ENCODE measurements at regions not wholly inside any gene's neighbourhood (a gene's known extent, or its start where the extent isn't known, plus 50 kb on each side); places are given as distances from the start of the nearest gene placed in this dataset.

- Histone ChIP-seq H3K9me3 (ENCODE audit: low read length) (no peaks in the 10 kb centered on the region), H3K9ac (ENCODE audit: low read length) (no peak overlapping the region), H4K20me1 (ENCODE audit: insufficient read depth, low read length) (no peaks in the 10 kb centered on the region), H3K4me3 (ENCODE audit: low read depth, low read length, poor library complexity, severe bottlenecking) (no peak overlapping the region), H3F3A (ENCODE audit: insufficient read depth, low read length) (no peaks in the 10 kb centered on the region), H2AFZ (ENCODE audit: low read length) (no peak overlapping the region), H3K27me3 (ENCODE audit: insufficient read depth, low read length) (peaks cover 8% of the 10 kb centered on the region; the same call in 1 of the 2 replicates), H3K36me3 (ENCODE audit: insufficient read depth, low read length) (no peaks in the 10 kb centered on the region), H3K4me2 (ENCODE audit: low read length) (no peak overlapping the region), H3K4me1 (ENCODE audit: insufficient read depth, low read length, severe bottlenecking) (no peaks in the 10 kb centered on the region), H3K79me2 (ENCODE audit: insufficient read depth, low read length) (no peaks in the 10 kb centered on the region), H3K27ac (ENCODE audit: low read depth, low read length, poor library complexity, severe bottlenecking) (no peak overlapping the region), H3K9me2 (ENCODE audit: low read depth, low read length) (no peaks in the 10 kb centered on the region)
- TF ChIP-seq EZH2 (IDR thresholded peaks at IDR 0.05; ENCODE audit: borderline replicate concordance, low read length), result no peak
- no peak for TF ChIP-seq CTCF (IDR thresholded peaks at IDR 0.05; ENCODE audit: low read length)
Observed at GRCh38 chr2:215615803-215616174, 179.9 kb upstream of the FN1 start.

- H3K4me1 ChIP-seq (ENCODE audit: insufficient read depth, low read length, severe bottlenecking), result no peaks in the 10 kb centered on the region
- no peaks in the 10 kb centered on the region for H3K9me2 ChIP-seq (ENCODE audit: low read depth, low read length)
- no peak overlapping the region for H2AFZ ChIP-seq (ENCODE audit: low read length)
Observed at GRCh38 chr2:215615067-215615802, 179.4 kb upstream of the FN1 start.

GRCh38 chr2:215614296-215614695 lies 178.4 kb upstream of the FN1 start:
- TF ChIP-seq EZH2 (IDR thresholded peaks at IDR 0.05; ENCODE audit: borderline replicate concordance, low read length) (no peak), CTCF (IDR thresholded peaks at IDR 0.05; ENCODE audit: low read length) (no peak)
- no peak overlapping the region for H3K4me3 ChIP-seq (ENCODE audit: low read depth, low read length, poor library complexity, severe bottlenecking)
- H4K20me1 ChIP-seq (ENCODE audit: insufficient read depth, low read length), result no peaks in the 10 kb centered on the region
- no peak overlapping the region for H3K9ac ChIP-seq (ENCODE audit: low read length)
- no peak overlapping the region for H3K27ac ChIP-seq (ENCODE audit: low read depth, low read length, poor library complexity, severe bottlenecking)
- H3K36me3 ChIP-seq (ENCODE audit: insufficient read depth, low read length), result no peaks in the 10 kb centered on the region
- H3K9me3 ChIP-seq (ENCODE audit: low read length), result no peaks in the 10 kb centered on the region
- no peaks in the 10 kb centered on the region for H3F3A ChIP-seq (ENCODE audit: insufficient read depth, low read length)
- no peaks in the 10 kb centered on the region for H3K9me2 ChIP-seq (ENCODE audit: low read depth, low read length)
- H2AFZ ChIP-seq (ENCODE audit: low read length), result no peak overlapping the region
- H3K4me2 ChIP-seq (ENCODE audit: low read length), result no peak overlapping the region
- H3K4me1 ChIP-seq (ENCODE audit: insufficient read depth, low read length, severe bottlenecking), result no peaks in the 10 kb centered on the region
- H3K27me3 ChIP-seq (ENCODE audit: insufficient read depth, low read length), result peaks cover 8% of the 10 kb centered on the region; the same call in 1 of the 2 replicates
- H3K79me2 ChIP-seq (ENCODE audit: insufficient read depth, low read length), result no peaks in the 10 kb centered on the region

More at GRCh38 chr2:215615067-215615802, 179.4 kb upstream of the FN1 start:
- Histone ChIP-seq H4K20me1 (ENCODE audit: insufficient read depth, low read length) (no peaks in the 10 kb centered on the region), H3K4me3 (ENCODE audit: low read depth, low read length, poor library complexity, severe bottlenecking) (no peak overlapping the region), H3F3A (ENCODE audit: insufficient read depth, low read length) (no peaks in the 10 kb centered on the region), H3K27ac (ENCODE audit: low read depth, low read length, poor library complexity, severe bottlenecking) (no peak overlapping the region), H3K4me2 (ENCODE audit: low read length) (no peak overlapping the region), H3K79me2 (ENCODE audit: insufficient read depth, low read length) (no peaks in the 10 kb centered on the region), H3K27me3 (ENCODE audit: insufficient read depth, low read length) (peaks cover 8% of the 10 kb centered on the region; the same call in 1 of the 2 replicates), H3K9me3 (ENCODE audit: low read length) (no peaks in the 10 kb centered on the region), H3K9ac (ENCODE audit: low read length) (no peak overlapping the region), H3K36me3 (ENCODE audit: insufficient read depth, low read length) (no peaks in the 10 kb centered on the region)
- TF ChIP-seq EZH2 (IDR thresholded peaks at IDR 0.05; ENCODE audit: borderline replicate concordance, low read length) (no peak), CTCF (IDR thresholded peaks at IDR 0.05; ENCODE audit: low read length) (no peak)
